CD1c-positive myeloid dendritic cell (primary cell): ENCODE measurements at regions not wholly inside any gene's neighbourhood (a gene's known extent, or its start where the extent isn't known, plus 50 kb on each side); places are given as distances from the start of the nearest gene placed in this dataset.
"Not testable (repeated sequence)": the region's sequence is repeated elsewhere in the genome, so short reads cannot be mapped to it uniquely, and the experiment has no call there.

Experiments
- DNase-seq: peaks from one replicate; pipeline ENCODE4 v3.0.0-alpha.2; 2016; ENCODE audit errors: extremely low spot score

DNA sequence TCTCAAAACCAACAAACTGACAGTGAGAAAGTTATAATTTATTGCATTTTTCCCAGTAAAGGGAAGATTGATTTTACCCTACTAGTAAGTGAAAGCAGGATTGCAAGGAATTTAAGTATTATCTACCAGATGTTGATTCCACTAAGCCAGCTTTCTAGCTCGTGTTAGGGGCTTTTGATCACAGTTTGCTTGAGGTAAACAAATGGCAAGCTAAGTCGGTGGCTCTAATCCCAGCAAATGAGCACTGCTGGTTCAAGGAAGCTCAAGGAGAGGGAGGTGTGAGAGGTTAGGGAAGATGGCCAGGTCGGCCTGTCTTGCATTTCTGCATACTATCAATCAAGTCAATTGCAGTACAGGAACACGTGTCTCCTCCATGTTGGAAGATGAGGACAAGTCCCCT lies 448.7 kb upstream of the POM121L12 start:
- DNase-seq = no peak

GRCh38 chr7:52584041-52584440 lies 451.4 kb upstream of the POM121L12 start:
- DNase-seq = no peak

DNA sequence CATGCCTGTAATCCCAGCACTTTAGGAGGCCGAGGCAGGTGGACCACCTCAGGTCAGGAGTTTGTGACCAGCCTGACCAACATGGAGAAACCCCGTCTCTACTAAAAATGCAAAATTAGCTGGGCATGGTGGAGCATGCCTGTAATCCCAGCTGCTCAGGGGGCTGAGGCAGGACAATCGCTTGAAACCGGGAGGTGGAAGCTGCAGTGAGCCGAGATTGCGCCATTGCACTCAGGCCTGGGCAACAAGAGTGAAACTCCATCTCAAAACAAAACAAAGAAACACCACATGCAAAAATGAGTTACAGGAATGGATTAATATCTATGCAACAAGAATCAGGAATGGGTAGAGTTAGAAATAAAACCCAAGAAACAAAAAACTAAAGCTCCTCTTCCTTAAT lies 462.3 kb upstream of the POM121L12 start:
- DNase-seq = not testable (repeated sequence)

GRCh38 chr7:52571026-52571425 lies 464.4 kb upstream of the POM121L12 start:
- DNase-seq = no peak

- no peak for DNase-seq
These were observed 466.3 kb upstream of the POM121L12 start for GRCh38 chr7:52569151-52569550.

DNA sequence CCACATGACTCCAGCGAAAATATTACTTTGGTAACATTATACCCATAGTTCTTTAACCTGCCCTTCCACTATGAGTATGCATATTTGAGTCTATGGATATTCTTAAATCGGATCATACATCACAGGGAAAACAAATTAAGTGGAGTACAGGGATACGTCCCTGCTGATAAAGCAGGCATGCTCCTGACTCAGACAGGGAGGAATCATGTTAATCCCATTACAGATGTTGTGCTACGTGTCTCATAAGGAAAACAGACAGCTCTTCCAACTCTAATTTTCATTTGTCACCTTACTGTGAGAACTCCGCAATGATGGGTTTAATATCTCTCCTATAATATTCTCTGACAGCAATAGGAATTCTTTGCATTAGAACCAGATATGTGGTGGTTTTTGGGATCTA lies 469.5 kb upstream of the POM121L12 start:
- DNase-seq = no peak

DNA sequence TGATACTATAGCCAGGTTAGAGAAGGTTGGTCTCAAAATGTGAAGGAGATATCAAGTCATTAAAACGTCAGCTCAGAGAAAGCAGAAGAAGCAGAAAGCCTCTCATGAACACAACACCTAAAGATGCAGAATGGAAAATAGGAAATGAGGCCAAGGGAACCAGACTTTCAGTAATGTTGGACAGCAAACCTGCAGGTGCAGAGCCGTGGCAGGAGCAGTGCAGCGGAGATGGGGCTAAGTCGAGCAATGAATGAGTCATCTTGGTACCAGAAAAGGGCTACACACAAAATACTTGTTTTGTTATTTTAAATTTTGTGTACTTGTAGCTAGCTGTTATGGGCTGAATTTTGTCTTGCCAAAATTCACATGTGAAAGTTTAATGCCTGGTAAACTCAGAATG lies 479.6 kb upstream of the POM121L12 start:
- DNase-seq = no peak

GRCh38 chr7:52547308-52547910 lies 488.0 kb upstream of the POM121L12 start:
- no peak for DNase-seq

DNA sequence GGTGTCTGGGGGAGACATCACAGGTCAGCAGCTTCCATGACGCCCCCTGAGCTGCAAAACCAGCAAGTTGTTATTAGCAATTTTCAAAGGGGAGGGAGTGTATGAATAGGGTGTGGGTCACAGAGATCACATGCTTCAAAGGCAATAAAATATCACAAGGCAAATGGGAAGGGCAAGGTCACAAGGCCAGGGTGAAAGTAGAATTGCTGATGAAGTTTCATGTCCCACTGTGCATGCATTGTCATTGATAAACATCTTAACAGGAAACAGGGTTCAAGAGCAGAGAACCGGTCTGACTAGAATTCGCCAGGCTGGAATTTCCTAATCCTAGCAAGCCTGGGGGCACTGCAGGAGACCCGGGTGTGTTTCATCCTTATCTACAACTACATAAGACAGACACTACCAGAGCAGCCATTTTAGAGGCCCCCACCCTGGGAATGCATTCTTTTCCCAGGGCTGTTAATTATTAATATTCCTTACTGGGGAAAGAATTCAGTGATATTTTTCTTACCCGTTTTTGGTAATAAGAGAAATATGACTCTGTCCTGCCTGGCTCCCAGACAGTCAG lies 494.2 kb upstream of the POM121L12 start:
- not testable (repeated sequence) for DNase-seq

GRCh38 chr7:52540041-52540440 lies 495.4 kb upstream of the POM121L12 start:
- no peak for DNase-seq

DNA sequence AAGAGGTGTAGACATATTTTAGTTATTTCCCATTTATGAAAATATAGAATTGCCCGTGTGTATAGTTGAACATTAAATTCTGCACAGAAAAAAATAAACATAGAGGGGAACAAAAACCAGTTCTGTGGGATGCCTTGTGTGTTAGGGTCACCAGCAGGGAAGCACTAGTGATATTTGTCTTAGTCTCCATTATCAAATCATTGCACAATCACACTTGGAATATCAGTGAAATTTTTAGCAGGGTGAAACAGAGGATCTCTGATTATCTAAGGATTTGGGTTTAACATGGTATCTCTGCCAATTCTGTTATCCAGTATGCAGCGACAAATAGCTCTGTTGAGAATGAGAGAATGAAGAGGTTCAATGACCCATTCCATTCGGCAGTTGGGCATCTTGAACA lies 496.0 kb upstream of the POM121L12 start:
- no peak for DNase-seq

GRCh38 chr7:52537051-52537450 lies 498.4 kb upstream of the POM121L12 start:
- no peak for DNase-seq

GRCh38 chr7:52525772-52526341 lies 509.6 kb upstream of the POM121L12 start:
- no peak for DNase-seq

DNA sequence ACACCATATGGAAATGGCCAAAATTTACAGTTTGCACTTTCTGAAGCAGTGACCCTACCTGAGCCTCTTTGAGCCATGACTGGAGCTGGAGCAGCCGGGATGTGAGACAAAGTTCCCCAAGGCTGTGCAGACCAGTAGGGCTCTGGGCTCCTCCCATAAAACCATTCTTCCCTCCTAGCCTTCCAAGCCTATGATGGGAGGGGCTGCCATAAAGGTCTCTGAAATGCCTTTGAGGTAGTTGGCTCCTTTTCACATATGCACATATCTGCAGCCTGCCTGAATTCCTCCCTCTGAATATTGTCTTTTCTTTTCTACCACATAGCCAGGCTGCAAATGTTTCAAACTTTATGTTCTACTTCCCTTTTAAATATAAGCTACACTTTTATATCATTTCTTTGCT lies 516.6 kb upstream of the POM121L12 start:
- no peak for DNase-seq

DNA sequence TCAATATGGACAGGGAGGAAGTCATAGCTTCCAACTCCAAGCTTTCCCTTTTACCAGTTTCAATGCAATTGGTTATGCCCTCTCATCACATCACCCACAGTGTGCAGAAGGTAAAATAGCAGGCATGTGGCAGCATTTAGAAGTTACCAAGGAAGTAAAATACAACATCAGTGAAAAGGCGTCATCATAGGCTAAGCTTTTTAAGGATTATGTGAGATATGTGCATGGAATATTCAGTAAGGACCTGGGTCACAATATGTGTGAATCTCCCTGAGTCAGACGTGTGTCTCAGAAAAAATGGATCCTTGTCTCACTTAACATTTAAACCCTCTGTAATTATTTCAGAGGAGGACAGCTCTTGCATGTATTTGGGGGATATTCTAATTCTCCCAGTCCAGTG lies 522.8 kb upstream of the POM121L12 start:
- DNase-seq = no peak

- DNase-seq = no peak
These were observed 527.7 kb upstream of the POM121L12 start for GRCh38 chr7:52507546-52508255.

GRCh38 chr7:52506325-52506724 lies 529.1 kb upstream of the POM121L12 start:
- no peak for DNase-seq

GRCh38 chr7:52504561-52504960 lies 530.9 kb upstream of the POM121L12 start:
- DNase-seq = no peak

DNA sequence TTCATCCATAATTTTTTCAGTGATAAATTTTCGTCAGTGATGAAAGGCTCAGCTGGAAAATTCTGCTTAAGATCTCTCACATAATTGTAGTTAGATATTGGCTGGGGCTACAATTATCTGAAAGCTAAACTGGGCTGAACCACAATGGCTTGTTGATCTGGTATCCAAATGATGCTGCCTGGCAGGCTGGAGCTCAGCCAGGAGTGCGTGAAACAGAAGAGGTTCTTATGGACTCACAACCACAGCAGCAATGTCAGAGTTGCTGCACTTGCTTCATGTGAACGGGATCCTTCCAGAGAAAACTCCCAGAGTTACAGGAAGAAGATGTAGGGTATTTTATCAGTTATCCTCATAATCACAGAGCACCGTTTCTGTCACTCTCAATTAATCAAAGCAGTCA lies 533.2 kb upstream of the POM121L12 start:
- no peak for DNase-seq

- DNase-seq = no peak
These were observed 533.7 kb upstream of the POM121L12 start for GRCh38 chr7:52501696-52502095.

DNA sequence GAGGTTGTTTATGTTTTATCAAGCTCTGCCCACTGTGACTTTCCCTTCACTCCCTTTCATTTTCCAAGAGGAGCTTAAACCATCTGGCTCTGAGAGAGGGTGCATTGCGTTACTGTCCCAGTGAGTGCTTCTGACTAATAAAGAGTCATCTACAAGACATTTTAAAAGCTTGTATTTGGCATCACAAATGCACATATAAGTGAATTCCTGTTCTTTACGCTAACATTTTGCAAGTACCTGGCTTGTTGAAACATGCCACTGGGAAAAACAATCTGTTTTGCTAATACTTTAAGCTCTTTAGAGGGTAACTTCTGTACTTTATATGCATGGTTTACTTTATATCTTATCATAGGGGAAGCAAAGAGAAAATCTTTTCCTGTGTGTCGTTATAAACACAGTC lies 534.6 kb upstream of the POM121L12 start:
- no peak for DNase-seq

GRCh38 chr7:52498366-52498765 lies 537.1 kb upstream of the POM121L12 start:
- DNase-seq = no peak

DNA sequence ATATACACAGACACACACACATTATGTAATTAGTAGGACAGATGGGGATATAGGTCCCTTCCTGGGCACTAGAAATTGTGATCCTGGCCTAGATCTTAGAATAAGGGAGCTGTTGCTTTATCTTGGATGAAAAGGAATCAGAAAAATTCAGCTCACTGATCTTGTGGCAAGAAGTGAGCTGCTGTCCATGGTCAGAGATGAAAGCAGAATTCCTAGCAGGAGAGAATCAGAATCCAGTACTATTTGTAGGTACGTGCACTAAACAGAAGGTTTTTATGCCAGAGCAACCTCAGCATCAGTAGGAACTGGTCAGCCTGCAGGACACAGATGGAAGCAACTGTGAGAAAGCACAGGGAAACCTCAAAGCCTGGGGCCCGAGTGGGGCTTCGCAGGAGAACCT lies 549.2 kb upstream of the POM121L12 start:
- no peak for DNase-seq
